GM23248 (cell line): ENCODE measurements at regions not wholly inside any gene's neighbourhood (a gene's known extent, or its start where the extent isn't known, plus 50 kb on each side); places are given as distances from the start of the nearest gene placed in this dataset.
A peak's percentile ranks its signal among the peaks of the same experiment; 100 is the strongest.

Experiments
- DNase-seq: peaks from one replicate; pipeline ENCODE4 v3.0.0-alpha.2; 2015
- H2AFZ ChIP-seq: fragments of 200-600 bp; sonication (generic); 2 replicates; pipeline ENCODE4 v1.6.1; 2016; ENCODE audit warnings: antibody characterized with exemption
- H3F3A ChIP-seq: fragments of 200-600 bp; sonication (generic); 2 replicates; pipeline ENCODE4 v1.6.1; 2016; ENCODE audit warnings: mild to moderate bottlenecking, antibody characterized with exemption, mixed run types; ENCODE audit not compliant: insufficient read depth
- H3K27ac ChIP-seq: fragments of 200-600 bp; sonication (generic); 2 replicates; pipeline ENCODE4 v1.5.1; 2016; ENCODE audit warnings: mild to moderate bottlenecking
- H3K27me3 ChIP-seq: fragments of 200-600 bp; sonication (generic); replicated peaks from 2 replicates; pipeline ENCODE4 v1.6.1; 2016; ENCODE audit warnings: mild to moderate bottlenecking; ENCODE audit not compliant: insufficient read depth
- H3K36me3 ChIP-seq: fragments of 200-600 bp; sonication (generic); 2 replicates; pipeline ENCODE4 v1.6.1; 2016; ENCODE audit warnings: low read depth, mild to moderate bottlenecking
- H3K4me1 ChIP-seq: fragments of 200-600 bp; sonication (generic); 2 replicates; pipeline ENCODE4 v1.6.1; 2016; ENCODE audit warnings: mild to moderate bottlenecking; ENCODE audit not compliant: insufficient read depth
- H3K4me2 ChIP-seq: fragments of 200-600 bp; sonication (generic); one replicate; pipeline ENCODE4 v1.6.1; 2016; ENCODE audit warnings: mild to moderate bottlenecking; ENCODE audit not compliant: unreplicated experiment
- H3K4me3 ChIP-seq: fragments of 200-600 bp; sonication (generic); 2 replicates; pipeline ENCODE4 v1.5.1; 2016; ENCODE audit warnings: mild to moderate bottlenecking
- H3K79me2 ChIP-seq: fragments of 200-600 bp; sonication (generic); 2 replicates; pipeline ENCODE4 v1.6.1; 2016; ENCODE audit warnings: mild to moderate bottlenecking; ENCODE audit not compliant: insufficient read depth
- H3K9ac ChIP-seq: fragments of 200-600 bp; sonication (generic); 2 replicates; pipeline ENCODE4 v1.6.1; 2016; ENCODE audit warnings: mild to moderate bottlenecking
- H3K9me2 ChIP-seq: fragments of 200-600 bp; sonication (generic); 2 replicates; pipeline ENCODE4 v1.6.1; 2016; ENCODE audit warnings: mixed run types, mild to moderate bottlenecking, moderate library complexity; ENCODE audit not compliant: insufficient read depth
- H3K9me3 ChIP-seq: fragments of 200-600 bp; sonication (generic); one replicate; pipeline ENCODE4 v1.6.1; 2017; ENCODE audit warnings: low read depth
- H4K20me1 ChIP-seq: fragments of 200-600 bp; sonication (generic); 2 replicates; pipeline ENCODE4 v1.6.0; 2016; ENCODE audit not compliant: insufficient read depth
- EZH2 ChIP-seq: fragments of 200-600 bp; sonication (generic); IDR thresholded peaks from 2 replicates; pipeline ENCODE4 v1.6.1; 2018; ENCODE audit warnings: antibody characterized with exemption, mild to moderate bottlenecking; ENCODE audit not compliant: insufficient read depth, poor library complexity, severe bottlenecking
- EZH2phosphoT487 ChIP-seq: fragments of 200-600 bp; sonication (generic); IDR thresholded peaks from 2 replicates; pipeline ENCODE4 v1.6.1; 2018; ENCODE audit warnings: antibody characterized with exemption, moderate library complexity, mild to moderate bottlenecking, low read depth; ENCODE audit not compliant: insufficient read depth
- WGBS, 2 experiments: methylation state at CpG; one replicate each; pipeline ENCODE4 v1.1.6; 2015 to 2017; ENCODE audit warnings: low lambda C conversion rate in 2 of 2, low coverage in 1 of 2; ENCODE audit errors: missing lambda C conversion rate in 2 of 2; 5-methylcytosine and 5-hydroxymethylcytosine counted together
- in situ Hi-C: fragments of 300-500 bp; cut with MboI; formaldehyde crosslinking; loops from 2 replicates; pipeline ENCODE4 v1.15.0; 2020

DNA sequence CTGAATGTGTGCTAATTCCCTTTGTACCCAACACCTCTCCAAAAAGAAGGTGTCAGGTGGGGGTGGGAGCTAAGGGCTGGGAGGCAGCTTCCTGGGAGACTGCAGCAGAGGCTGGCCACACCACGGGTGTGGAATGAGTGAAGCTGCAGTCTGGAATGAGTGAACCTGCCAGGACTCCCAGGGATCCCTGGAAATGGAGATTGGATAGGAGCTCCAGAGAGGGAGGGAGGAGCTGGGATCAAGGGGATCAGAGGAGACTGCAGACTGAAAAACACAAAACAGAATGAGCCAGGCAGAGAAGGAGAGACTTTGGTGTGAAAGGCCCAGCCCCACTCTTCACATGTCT is 387.0 kb upstream of the SULF2 start:
- H4K20me1 ChIP-seq, result no peaks in the 10 kb centered on the region
- no peaks in the 10 kb centered on the region for H3K9me2 ChIP-seq
- no peak overlapping the region for H3K27ac ChIP-seq
- H3F3A ChIP-seq, result no peaks in the 10 kb centered on the region
- TF ChIP-seq EZH2phosphoT487 (no peak), EZH2 (no peak)
- H3K4me2 ChIP-seq, result no peak overlapping the region
- no peaks in the 10 kb centered on the region for H3K4me1 ChIP-seq
- no peaks in the 10 kb centered on the region for H3K36me3 ChIP-seq
- WGBS, 2 experiments, result 0% methylated on average over 1 of the region's 1 CpG
- no peaks in the 10 kb centered on the region for H3K9me3 ChIP-seq
- in situ Hi-C loops, result no loop called here
- H3K4me3 ChIP-seq, result no peak overlapping the region
- no peaks in the 10 kb centered on the region for H3K79me2 ChIP-seq
- H2AFZ ChIP-seq, result no peak overlapping the region
- no peak for DNase-seq
- H3K27me3 ChIP-seq, result peaks cover 12% of the 10 kb centered on the region
- no peak overlapping the region for H3K9ac ChIP-seq

DNA sequence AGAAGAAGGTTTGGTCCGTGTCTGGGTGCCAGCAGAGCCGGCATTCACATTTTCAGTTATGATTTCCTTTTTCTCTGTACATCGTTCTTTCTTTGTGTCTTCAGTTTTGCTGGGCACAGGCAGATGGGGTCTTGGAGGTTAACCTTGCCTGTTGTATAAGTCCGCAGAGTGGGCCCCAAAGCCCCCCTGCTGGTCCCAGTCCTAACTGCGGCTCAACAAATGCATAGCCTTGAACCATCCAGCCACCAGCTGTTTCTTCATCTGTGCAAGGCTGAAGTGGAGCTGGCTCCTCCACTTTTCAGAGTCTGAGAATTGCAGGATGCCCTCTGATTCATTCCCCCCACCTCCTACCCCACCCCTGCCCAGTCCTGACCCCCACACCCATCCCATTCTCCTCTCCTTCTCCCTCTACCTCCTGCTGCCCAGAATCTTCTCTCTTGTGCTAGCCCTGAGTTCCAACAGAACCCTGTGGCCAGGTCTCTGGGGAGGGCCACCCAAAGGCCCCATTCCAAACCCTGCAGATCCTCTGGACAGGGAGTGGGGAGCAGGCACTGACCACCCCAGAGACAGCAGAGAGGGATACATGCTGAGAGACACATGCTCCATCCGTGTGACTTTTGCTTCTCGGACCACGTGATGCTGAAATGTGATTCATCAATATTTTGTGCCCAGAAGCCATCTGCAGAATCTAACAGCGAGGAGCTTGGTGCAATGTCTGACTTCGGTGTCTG is 386.5 kb upstream of the SULF2 start:
- Histone ChIP-seq H3K27me3 (peaks cover 17% of the 10 kb centered on the region), H3F3A (no peaks in the 10 kb centered on the region)
- peak; percentile 7 for DNase-seq

DNA sequence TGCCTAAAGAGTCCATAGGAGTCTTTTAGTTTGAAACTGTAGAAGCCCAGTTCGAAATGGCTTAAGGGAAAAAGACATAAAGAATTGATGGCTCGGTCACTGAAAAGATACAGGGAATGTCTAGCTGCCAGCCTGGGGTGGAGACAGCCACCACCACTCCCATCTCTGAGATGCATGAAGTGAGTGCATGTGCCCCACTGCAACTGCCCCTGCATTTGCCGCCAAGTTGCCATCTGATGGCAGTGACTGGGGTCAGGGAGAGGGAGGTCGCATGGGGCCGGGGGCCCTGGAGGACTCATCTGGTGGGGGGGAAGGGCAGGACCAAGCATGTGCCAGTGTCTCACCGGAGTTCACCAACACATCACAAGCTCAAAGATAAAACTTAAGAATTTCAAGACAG is 385.8 kb upstream of the SULF2 start:
- H3K27me3 ChIP-seq, result peaks cover 25% of the 10 kb centered on the region
- H3K4me3 ChIP-seq, result no peak overlapping the region
- in situ Hi-C loops, result no loop called here
- WGBS, 2 experiments, result 40 to 43% methylated on average over 6 of the region's 6 CpGs
- H4K20me1 ChIP-seq, result no peaks in the 10 kb centered on the region
- no peak overlapping the region for H2AFZ ChIP-seq
- H3K9me2 ChIP-seq, result no peaks in the 10 kb centered on the region
- no peaks in the 10 kb centered on the region for H3F3A ChIP-seq
- H3K4me1 ChIP-seq, result no peaks in the 10 kb centered on the region
- H3K9ac ChIP-seq, result no peak overlapping the region
- TF ChIP-seq EZH2phosphoT487 (no peak), EZH2 (no peak)
- no peaks in the 10 kb centered on the region for H3K79me2 ChIP-seq
- H3K4me2 ChIP-seq, result no peak overlapping the region
- H3K9me3 ChIP-seq, result no peaks in the 10 kb centered on the region
- DNase-seq, result no peak
- H3K27ac ChIP-seq, result no peak overlapping the region
- H3K36me3 ChIP-seq, result no peaks in the 10 kb centered on the region

More for the DNA sequence above, 386.5 kb upstream of the SULF2 start:
- Histone ChIP-seq H2AFZ (no peak overlapping the region), H3K27ac (no peak overlapping the region), H3K9me2 (no peaks in the 10 kb centered on the region), H3K9me3 (no peaks in the 10 kb centered on the region), H3K79me2 (no peaks in the 10 kb centered on the region), H3K9ac (no peak overlapping the region), H3K4me2 (no peak overlapping the region), H4K20me1 (no peaks in the 10 kb centered on the region), H3K4me3 (no peak overlapping the region), H3K36me3 (no peaks in the 10 kb centered on the region), H3K4me1 (no peaks in the 10 kb centered on the region)
- in situ Hi-C loops, result no loop called here
- WGBS, 2 experiments, result 45 to 59% methylated on average over 10 of the region's 10 CpGs
- no peak for TF ChIP-seq EZH2phosphoT487
- no peak for TF ChIP-seq EZH2

DNA sequence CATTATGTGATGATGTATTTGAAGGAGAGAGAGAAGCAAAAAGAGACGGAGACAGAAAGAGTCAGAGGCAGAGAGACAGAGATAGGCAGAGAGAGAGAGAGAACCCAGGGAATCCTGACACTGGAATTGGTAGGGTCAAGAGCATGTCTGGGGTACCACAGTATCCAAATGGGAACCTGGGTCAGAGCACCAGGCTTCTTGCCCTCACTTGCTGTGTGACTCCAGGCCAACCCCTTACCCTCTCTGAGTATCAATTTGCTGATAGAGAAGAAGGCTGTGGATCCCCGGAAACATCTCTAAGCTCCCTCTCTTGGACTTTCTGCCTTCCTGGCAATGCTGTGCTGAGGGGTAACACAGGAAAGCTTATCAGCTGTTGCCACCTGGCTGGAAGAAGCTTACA is 385.3 kb upstream of the SULF2 start:
- TF ChIP-seq EZH2phosphoT487 (no peak), EZH2 (no peak)
- no peaks in the 10 kb centered on the region for H3K4me1 ChIP-seq
- no peak overlapping the region for H2AFZ ChIP-seq
- no peaks in the 10 kb centered on the region for H3K79me2 ChIP-seq
- H3K9ac ChIP-seq, result no peak overlapping the region
- no peaks in the 10 kb centered on the region for H3K9me3 ChIP-seq
- no peaks in the 10 kb centered on the region for H3K9me2 ChIP-seq
- peaks cover 27% of the 10 kb centered on the region for H3K27me3 ChIP-seq
- DNase-seq, result no peak
- no peaks in the 10 kb centered on the region for H4K20me1 ChIP-seq
- H3K4me2 ChIP-seq, result no peak overlapping the region
- H3K27ac ChIP-seq, result no peak overlapping the region
- no peaks in the 10 kb centered on the region for H3F3A ChIP-seq
- in situ Hi-C loops, result no loop called here
- no peaks in the 10 kb centered on the region for H3K36me3 ChIP-seq
- no peak overlapping the region for H3K4me3 ChIP-seq
- WGBS, 2 experiments, result 62 to 70% methylated on average over 2 of the region's 2 CpGs
